HepG2 (cell line): ENCODE measurements at regions not wholly inside any gene's neighbourhood (a gene's known extent, or its start where the extent isn't known, plus 50 kb on each side); places are given as distances from the start of the nearest gene placed in this dataset.

Experiments
- FOXK1 ChIP-seq: sonication (generic); formaldehyde crosslinking; IDR thresholded peaks from 2 replicates; pipeline ENCODE4 v1.4.0; 2020; ENCODE audit warnings: low read depth, missing genetic modification reagents, borderline replicate concordance
- TF ChIP-seq, protein P1 (sequence below): sonication (generic); formaldehyde crosslinking; conservative IDR thresholded peaks from 2 replicates; pipeline ENCODE4 v1.8.0; 2022; ENCODE audit warnings: low read depth, missing genetic modification reagents

DNA sequence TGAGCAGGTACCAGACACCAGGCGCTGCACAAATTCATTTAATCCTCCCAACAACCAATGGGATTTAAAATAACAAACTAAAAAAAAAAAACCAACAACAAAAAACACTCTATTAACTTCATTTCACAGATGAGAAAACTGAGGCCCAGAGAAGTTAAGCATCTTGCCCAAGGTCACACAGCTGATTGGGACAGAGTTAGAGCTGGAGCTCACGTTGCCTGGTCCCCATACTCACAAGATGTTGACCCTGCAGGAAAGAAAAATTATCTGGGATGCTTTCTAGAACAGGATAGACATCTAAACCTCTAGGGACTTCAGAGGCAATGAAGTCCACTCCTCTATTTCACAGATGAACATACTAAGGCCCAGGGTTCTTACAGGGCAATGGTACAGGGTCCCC is 175.3 kb downstream of the PSMG1 start:
- no peak for TF ChIP-seq FOXK1 (CRISPR knock-in tag)
- TF ChIP-seq, protein P1, sequence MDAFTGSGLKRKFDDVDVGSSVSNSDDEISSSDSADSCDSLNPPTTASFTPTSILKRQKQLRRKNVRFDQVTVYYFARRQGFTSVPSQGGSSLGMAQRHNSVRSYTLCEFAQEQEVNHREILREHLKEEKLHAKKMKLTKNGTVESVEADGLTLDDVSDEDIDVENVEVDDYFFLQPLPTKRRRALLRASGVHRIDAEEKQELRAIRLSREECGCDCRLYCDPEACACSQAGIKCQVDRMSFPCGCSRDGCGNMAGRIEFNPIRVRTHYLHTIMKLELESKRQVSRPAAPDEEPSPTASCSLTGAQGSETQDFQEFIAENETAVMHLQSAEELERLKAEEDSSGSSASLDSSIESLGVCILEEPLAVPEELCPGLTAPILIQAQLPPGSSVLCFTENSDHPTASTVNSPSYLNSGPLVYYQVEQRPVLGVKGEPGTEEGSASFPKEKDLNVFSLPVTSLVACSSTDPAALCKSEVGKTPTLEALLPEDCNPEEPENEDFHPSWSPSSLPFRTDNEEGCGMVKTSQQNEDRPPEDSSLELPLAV (CRISPR knock-in tag), result no peak
